Activated CD8-positive, alpha-beta memory T cell treated with anti-CD3 and anti-CD28 coated beads for 36 hours (primary cell): ENCODE measurements at regions not wholly inside any gene's neighbourhood (a gene's known extent, or its start where the extent isn't known, plus 50 kb on each side); places are given as distances from the start of the nearest gene placed in this dataset.

Source experiments
- CTCF ChIA-PET: fragments of 350-600 bp; sonication (Branson Sonifier 250); formaldehyde crosslinking; loops from one replicate; lab custom pipeline; 2021; ENCODE audit warnings: antibody characterized with exemption; lab: Charles Lee
- POLR2A ChIA-PET: fragments of 350-600 bp; sonication (Branson Sonifier 250); formaldehyde crosslinking; loops from one replicate; lab custom pipeline; 2021; ENCODE audit warnings: antibody characterized with exemption; lab: Charles Lee

- CTCF ChIA-PET: no interaction called here
- POLR2A ChIA-PET: no interaction called here
Measured at GRCh38 chrX:10074241-10074941, 82.4 kb upstream of the CLCN4 start.

GRCh38 chrX:10076765-10077164 is 80.0 kb upstream of the CLCN4 start:
- ChIA-PET CTCF (interaction anchor here (1.2 kb wide), 1 partner anchor 43 kb away, joined by 4 read pairs; no protein-coding TSS in a partner anchor), POLR2A (no interaction called here)

- ChIA-PET POLR2A (no interaction called here), CTCF (interaction anchor here (1.2 kb wide), 1 partner anchor 42 kb away, joined by 4 read pairs; no protein-coding TSS in a partner anchor)
Measured at GRCh38 chrX:10077425-10078188, 79.2 kb upstream of the CLCN4 start.

- POLR2A ChIA-PET: no interaction called here
- CTCF ChIA-PET: no interaction called here
Measured at GRCh38 chrX:10078266-10078665, 78.5 kb upstream of the CLCN4 start.

GRCh38 chrX:10079231-10079630 is 77.5 kb upstream of the CLCN4 start:
- POLR2A ChIA-PET: no interaction called here
- CTCF ChIA-PET: no interaction called here

- CTCF ChIA-PET: interaction anchor here (1.2 to 2.7 kb wide), 5 partner anchors 27 to 88 kb away, joined by 3 to 8 read pairs (median 4); no protein-coding TSS in a partner anchor
- POLR2A ChIA-PET: interaction anchor here (0.6 to 1.9 kb wide), 2 partner anchors 27 to 223 kb away, joined by 3 to 5 read pairs; no protein-coding TSS in a partner anchor
Measured at GRCh38 chrX:10083809-10084208, 73.0 kb upstream of the CLCN4 start.

- ChIA-PET CTCF (interaction anchor here (1.2 to 2.7 kb wide), 2 partner anchors 11 to 34 kb away, joined by 4 to 8 read pairs; no protein-coding TSS in a partner anchor), POLR2A (interaction anchor here (1.0 kb wide), 1 partner anchor 88 kb away, joined by 3 read pairs; no protein-coding TSS in a partner anchor)
Measured at GRCh38 chrX:10085223-10085622, 71.6 kb upstream of the CLCN4 start.

GRCh38 chrX:10086676-10087075 is 70.1 kb upstream of the CLCN4 start:
- ChIA-PET POLR2A (no interaction called here), CTCF (no interaction called here)

GRCh38 chrX:10087391-10087790 is 69.4 kb upstream of the CLCN4 start:
- CTCF ChIA-PET: interaction anchor here (1.7 kb wide), 1 partner anchor 24 kb away, joined by 4 read pairs; no protein-coding TSS in a partner anchor

GRCh38 chrX:10089378-10089795 is 67.4 kb upstream of the CLCN4 start:
- POLR2A ChIA-PET: no interaction called here
- CTCF ChIA-PET: no interaction called here

More at GRCh38 chrX:10087391-10087790, 69.4 kb upstream of the CLCN4 start:
- POLR2A ChIA-PET: no interaction called here

- ChIA-PET POLR2A (no interaction called here), CTCF (no interaction called here)
Measured at GRCh38 chrX:10090319-10090718, 66.5 kb upstream of the CLCN4 start.

GRCh38 chrX:10095246-10095645 is 61.5 kb upstream of the CLCN4 start:
- ChIA-PET CTCF (interaction anchor here (1.0 to 1.2 kb wide), 2 partner anchors 16 to 24 kb away, joined by 3 to 4 read pairs; no protein-coding TSS in a partner anchor), POLR2A (interaction anchor here (1.4 kb wide), 1 partner anchor 97 kb away, joined by 4 read pairs; no protein-coding TSS in a partner anchor)

GRCh38 chrX:10095698-10096432 is 60.9 kb upstream of the CLCN4 start:
- ChIA-PET CTCF (interaction anchor here (0.9 to 1.2 kb wide), 4 partner anchors 10 to 23 kb away, joined by 3 to 4 read pairs (median 4); no protein-coding TSS in a partner anchor), POLR2A (interaction anchor here (1.4 kb wide), 1 partner anchor 98 kb away, joined by 4 read pairs; no protein-coding TSS in a partner anchor)

GRCh38 chrX:10098270-10098713 is 58.5 kb upstream of the CLCN4 start:
- CTCF ChIA-PET: interaction anchor here (1.1 to 2.9 kb wide), 2 partner anchors 13 to 20 kb away, joined by 3 to 16 read pairs; no protein-coding TSS in a partner anchor
- POLR2A ChIA-PET: interaction anchor here (1.1 kb wide), 1 partner anchor 13 kb away, joined by 7 read pairs; no protein-coding TSS in a partner anchor

- CTCF ChIA-PET: interaction anchor here (1.1 to 2.9 kb wide), 2 partner anchors 12 to 19 kb away, joined by 3 to 16 read pairs; no protein-coding TSS in a partner anchor
- POLR2A ChIA-PET: interaction anchor here (1.1 kb wide), 1 partner anchor 12 kb away, joined by 7 read pairs; no protein-coding TSS in a partner anchor
Measured at GRCh38 chrX:10099411-10099810, 57.4 kb upstream of the CLCN4 start.

GRCh38 chrX:10101269-10101668 is 55.5 kb upstream of the CLCN4 start:
- CTCF ChIA-PET: no interaction called here
- POLR2A ChIA-PET: no interaction called here

- ChIA-PET CTCF (no interaction called here), POLR2A (no interaction called here)
Measured at GRCh38 chrX:10102046-10102704, 54.6 kb upstream of the CLCN4 start.

- ChIA-PET CTCF (no interaction called here), POLR2A (no interaction called here)
Measured at GRCh38 chrX:10103023-10103422, 53.8 kb upstream of the CLCN4 start.
